T-helper 1 cell treated with Interleukin-12 subunit alpha and Interleukin-12 subunit beta and Interleukin-4 antibody, amounts not matched to agents 30 ng/mL and 1 ng/mL, for 36 hours (primary cell): ENCODE measurements at regions not wholly inside any gene's neighbourhood (a gene's known extent, or its start where the extent isn't known, plus 50 kb on each side); places are given as distances from the start of the nearest gene placed in this dataset.
"Not testable (repeated sequence)": the region's sequence is repeated elsewhere in the genome, so short reads cannot be mapped to it uniquely, and the experiment has no call there.

ENCODE experiments used
- intact Hi-C: fragments of 100-400 bp; cut with micrococcal nuclease; formaldehyde crosslinking; loops from one replicate; pipeline ENCODE4 v1.15.1; 2024

DNA sequence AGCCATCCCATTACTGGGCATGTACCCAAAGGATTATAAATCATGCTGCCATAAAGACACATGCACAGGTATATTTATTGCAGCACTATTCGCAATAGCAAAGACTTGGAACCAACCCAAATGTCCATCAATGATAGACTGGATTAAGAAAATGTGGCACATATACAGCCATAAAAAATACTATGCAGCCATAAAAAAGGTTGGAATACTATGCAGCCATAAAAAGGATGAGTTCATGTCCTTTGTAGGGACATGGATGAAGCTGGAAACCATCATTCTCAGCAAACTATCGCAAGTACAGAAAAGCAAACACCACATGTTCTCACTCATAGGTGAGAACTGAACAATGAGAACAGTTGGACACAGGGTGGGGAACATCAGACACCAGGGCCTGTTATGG lies 151.5 kb downstream of the PLK2 start:
- intact Hi-C loops, result not testable (repeated sequence)

DNA sequence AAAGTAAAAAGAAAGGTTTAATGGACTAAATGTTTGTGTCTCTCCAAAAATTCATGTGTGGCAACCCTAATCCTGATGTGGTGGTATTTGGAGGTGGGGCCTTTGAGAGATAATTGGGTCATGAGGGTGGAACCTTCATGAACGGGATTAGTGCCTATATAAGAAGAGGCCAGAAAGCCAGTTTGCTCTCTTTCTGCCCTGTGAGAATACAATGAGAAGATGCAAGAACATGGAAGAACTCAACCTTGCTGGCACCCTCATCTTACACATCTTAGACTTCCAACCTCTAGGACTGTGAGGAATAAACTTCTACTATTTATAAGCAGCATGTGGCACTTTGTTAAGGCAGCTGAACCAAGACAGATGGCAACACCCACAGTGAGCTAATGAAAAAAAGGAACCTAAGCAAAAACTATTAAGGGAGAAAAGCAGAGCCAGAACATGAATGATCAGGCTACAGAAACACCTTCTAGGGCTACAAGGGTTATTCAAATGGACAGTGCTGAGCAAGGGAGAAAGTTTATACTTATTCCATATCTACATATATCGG lies 159.5 kb downstream of the PLK2 start:
- intact Hi-C loops, result no loop called here

DNA sequence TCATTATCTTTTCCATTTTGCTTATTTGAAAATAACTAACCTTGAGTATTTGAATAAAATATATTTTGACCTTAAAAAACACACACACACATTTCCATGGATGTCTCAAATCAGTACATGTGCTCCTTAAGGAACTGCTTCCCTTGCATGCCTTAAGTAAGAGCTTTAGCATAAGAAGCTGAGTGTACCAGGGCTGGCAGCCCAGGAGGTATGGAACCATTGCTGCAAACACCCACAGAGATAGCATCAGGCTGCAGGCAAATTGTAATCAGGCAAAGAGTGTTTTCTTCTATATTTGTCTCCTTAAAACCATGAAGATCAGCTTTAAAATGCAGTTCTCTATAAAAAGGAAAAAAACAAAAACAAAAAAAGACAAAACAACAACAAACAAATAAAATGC lies 160.6 kb downstream of the PLK2 start:
- intact Hi-C loops, result no loop called here

DNA sequence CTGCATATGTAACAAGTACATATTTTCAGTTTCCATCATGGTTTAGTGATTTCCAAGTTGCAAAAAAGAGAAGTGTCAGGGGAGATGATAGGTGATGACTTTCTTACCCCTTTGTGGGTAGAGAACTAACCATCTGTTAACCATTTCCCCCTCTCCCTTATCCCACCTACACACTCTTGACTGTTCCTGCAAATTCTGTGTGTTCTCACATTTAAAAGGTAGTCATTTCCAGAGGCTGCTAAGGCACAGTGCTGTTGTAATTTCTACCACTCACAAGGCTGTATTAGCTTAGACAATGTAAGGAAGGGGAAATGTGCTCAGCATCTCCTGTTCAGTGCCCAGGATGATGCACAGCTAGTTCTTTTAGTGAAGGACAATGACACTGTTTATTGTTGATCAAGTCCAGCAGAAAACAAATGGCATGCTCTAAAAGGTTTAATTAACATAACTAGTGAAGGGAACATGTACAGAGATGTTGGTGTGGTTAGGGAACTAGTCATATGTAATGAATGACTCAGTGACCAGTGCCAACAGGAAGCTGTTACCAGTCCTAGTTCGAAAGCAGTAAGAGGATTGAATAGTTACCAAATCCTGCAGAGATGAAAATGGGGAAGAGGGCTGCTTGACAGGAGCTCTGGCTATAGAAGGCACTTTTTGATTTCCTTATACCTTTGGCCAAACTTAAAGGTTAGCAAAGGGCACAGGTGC lies 165.1 kb downstream of the PLK2 start:
- intact Hi-C loops, result no loop called here

DNA sequence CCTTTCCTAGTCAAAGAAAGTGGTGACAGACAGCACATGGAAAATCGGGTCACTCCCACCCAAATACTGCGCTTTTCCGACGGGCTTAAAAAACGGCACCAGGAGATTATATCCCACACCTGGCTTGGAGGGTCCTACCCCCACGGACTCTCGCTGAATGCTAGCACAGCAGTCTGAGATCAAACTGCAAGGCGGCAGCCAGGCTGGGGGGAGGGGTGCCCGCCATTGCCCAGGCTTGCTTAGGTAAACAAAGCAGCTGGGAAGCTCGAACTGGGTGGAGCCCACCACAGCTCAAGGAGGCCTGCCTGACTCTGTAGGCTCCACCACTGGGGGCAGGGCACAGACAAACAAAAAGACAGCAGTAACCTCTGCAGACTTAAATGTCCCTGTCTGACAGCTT lies 171.6 kb downstream of the PLK2 start:
- intact Hi-C loops, result not testable (repeated sequence)

DNA sequence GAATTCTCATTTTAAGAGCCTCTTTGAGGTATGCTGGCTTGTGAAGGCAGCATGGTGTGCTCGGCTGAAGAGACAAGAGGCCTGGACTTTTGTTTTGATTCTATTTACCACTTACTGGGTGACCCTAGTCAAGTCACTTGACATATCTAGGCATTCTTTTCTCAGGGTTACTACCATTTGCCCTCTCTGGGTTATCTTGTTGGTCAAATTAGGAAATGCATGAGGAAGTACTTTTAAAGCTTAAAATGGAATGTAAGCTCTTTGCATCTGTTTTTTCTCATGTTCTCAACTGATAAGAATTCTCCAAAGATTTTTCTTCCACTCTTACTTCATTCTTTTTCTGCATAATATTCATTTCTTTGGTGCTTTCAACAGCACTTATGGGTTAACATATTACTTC lies 173.1 kb downstream of the PLK2 start:
- intact Hi-C loops, result no loop called here

DNA sequence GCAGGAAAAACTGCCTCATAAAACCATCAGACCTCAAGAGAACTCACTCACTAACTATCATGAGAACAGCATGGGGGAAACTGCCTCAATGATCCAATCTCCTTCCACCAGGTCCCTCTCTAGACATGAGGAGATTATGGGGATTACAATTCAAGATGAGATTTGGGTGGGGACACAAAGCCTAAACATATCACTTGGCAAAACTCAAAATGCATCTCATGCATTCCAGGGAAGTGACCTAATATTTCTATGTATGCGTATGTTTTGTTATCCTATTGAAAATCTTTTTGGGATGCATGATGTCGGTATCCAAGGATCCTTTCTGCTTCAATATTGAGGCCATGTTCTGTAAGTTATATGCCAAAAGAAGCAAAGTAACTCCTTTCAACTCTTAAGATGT lies 174.0 kb downstream of the PLK2 start:
- intact Hi-C loops, result no loop called here

DNA sequence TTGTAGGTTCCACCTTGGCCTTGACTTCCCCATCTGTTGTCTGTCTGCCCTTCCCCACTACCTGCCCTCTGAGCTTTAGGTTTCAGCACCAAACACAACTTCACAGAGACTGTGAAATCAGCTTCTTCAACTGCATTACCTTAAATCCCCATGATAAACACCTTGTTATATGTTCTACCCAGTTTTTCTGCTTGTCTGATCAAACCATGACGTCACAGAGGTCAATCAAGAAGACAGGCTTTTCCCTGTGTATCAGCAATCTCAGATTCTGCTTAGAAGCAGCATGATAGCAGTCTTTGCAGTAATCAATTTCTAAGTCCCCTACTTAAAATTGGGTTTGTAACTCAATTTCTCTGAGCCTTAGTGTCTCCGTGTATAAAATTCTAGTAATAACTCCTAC lies 175.0 kb downstream of the PLK2 start:
- intact Hi-C loops, result no loop called here

DNA sequence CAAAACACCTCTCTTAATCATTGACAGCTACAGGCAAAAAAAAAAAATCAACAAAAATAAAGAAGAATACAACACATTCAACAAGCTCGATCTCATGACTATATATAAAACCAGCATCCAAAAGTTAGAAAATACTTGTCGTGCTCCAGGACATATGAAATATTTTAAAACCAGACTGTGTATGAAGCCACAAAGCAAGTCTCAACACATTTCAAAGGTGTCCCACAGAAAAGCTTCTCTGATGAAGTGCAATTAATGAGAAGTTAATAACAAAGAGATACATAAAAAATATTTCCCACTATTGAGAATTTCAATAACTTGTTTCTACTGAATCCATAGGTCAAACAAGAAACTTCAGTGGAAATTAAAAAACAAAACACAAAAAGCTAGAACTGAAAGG lies 178.7 kb downstream of the PLK2 start:
- intact Hi-C loops, result no loop called here

DNA sequence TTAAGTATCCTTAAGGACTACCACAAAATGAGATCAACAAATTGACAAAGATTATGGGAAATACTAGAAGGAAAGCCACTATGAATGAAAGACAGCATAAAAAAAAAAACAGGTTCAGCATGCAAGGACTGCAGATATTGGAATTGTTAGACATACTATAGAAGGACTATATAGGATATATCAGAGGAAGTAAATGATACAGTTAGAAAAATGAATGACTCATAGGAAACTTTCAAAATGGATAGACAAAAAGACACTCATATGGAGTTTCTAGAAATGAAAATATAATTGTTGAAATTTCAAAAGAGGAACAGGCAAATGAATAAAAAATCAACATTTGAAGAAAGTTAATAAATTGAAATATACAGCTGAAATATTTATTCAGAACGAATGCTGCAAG lies 180.6 kb downstream of the PLK2 start:
- intact Hi-C loops, result no loop called here

DNA sequence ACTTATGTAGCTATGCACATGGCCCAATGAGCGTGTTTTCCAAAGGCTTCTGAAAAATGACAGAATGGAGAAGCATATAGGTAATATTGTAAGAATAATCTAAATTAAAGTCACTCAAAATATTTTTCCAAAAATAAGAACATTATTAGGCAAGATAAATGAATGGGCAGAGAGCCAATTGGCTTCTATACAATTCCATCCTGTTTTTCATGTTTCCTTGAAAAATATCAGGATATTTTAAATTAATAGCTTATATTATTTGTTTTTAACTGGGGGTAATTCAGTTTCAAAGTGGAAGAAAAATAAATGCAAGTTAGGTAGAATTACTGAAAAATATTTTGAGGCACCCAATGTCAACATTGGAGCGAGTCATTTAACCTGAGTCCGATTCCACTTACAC lies 183.5 kb downstream of the PLK2 start:
- intact Hi-C loops, result no loop called here

DNA sequence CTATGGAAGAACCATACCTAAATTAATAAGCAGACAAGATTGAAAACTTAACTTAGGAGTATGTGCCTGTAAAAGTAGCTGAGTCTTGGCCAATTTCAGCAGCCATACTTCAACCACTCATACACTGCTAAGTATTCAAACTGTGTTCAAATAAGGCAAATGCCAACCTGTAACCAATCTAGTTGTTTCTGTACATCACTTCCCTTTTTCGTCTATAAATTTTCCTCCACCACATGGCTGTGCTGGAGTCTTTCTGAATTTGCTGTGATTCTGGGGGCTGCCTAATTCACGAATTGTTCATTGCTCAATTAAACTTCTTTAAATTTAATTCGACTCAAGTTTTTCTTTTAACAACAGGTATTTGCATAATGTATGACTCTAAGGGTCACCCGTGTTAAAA lies 184.4 kb downstream of the PLK2 start:
- intact Hi-C loops, result no loop called here

DNA sequence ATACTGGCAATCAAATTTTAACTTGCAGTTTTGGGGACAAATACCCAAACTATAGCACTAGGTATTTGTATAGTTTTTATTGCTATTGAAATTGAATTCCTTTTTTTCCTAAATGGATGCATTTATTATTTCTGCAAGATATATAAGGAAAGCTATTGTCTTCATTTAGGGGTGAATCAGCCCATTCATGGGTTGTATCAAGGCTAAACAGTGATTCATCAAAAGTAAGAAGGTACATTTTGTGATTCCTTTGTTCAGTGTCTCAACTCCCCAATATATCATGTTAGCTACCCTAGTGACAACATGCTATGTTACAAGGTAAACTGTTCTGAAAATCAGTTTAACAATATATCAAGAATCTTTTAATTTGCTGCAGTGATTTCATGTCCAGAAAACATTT lies 185.7 kb downstream of the PLK2 start:
- intact Hi-C loops, result no loop called here

DNA sequence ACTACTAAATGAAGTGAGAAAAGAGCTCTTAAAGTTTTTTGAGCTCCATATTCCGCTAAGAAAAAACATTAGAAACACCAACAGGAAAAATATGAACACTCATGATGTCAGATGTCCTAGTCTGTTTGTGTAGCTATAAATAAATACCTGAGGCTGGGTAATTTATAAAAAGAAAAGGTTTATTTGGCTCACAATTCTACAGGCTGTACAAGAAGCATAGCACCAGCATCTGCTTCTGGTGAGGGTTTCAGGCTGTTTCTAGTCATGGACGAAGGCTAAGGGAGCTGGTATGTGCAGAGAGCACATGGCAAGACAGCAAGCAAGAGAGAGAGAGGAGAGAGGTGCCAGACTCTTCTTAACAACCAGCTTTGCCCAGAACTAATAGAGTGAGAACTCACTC lies 186.2 kb downstream of the PLK2 start:
- intact Hi-C loops, result no loop called here

DNA sequence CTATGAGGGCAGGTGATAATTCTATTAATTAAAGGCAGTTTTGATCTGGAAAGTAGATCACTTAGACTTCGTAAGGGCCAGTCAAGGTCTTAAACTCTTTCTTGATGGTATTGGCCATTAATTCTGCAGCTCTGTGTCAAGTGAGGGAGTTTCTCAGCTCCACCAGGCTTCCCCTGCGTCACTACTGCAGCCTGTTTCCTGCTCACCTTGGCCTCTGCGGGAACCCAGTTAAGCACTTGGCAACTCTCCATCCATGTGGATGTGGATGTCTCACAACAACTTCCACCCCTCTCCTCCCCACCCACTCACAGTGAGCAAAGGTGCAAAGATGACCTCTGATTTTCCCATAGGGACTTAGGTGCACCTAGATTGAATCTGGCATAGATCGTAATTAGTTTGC lies 191.6 kb downstream of the PLK2 start:
- intact Hi-C loops, result no loop called here

DNA sequence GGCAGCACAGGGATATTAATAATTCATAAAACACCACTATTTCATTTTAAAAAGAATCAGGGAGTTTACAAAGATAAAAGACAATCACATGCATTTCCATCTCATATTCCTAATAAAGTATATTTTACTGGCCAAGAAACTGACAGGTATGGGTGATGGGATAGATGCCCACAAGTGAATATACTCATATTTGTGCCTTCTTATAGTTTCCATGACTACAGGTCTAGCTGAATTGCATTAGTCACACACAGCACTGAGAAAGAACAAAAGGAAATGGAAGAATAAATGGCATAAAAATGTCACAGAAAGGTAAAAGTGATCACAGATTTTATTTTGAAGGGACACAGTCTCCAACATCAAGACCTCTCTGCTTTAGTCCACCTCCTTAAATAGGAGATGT lies 193.5 kb downstream of the PLK2 start:
- intact Hi-C loops, result no loop called here

DNA sequence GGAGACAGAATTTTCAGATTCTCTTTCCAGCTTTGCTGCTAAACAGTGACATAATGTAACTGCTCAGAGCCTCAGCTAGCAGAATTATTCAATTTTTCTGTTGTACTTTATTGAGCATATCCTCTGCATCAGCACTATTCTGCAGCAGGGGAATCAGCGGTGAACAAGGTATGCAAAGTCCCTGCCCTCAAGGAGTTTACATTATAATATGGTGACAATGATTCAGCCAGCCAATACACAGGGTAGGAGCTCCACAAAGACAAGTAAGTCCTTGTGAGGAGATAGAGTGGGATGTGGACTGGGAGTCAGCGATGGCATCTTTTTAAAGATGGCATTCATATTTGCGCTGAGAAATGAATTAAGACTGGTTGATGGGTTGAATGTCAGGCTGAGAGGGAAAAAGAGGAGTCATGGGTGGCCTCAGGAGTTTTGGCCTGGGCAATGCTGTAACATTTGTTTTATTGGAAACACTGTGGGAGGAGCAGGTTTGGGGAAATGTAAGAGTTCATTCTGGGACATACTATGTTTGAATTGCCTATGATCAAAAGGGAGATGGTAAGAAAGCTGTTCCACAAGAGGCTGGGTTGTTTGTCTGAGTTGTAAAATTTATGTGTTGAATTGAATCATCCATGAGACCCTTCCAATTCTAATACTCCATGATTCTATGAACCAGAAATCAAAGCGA lies 194.5 kb downstream of the PLK2 start:
- intact Hi-C loops, result no loop called here

DNA sequence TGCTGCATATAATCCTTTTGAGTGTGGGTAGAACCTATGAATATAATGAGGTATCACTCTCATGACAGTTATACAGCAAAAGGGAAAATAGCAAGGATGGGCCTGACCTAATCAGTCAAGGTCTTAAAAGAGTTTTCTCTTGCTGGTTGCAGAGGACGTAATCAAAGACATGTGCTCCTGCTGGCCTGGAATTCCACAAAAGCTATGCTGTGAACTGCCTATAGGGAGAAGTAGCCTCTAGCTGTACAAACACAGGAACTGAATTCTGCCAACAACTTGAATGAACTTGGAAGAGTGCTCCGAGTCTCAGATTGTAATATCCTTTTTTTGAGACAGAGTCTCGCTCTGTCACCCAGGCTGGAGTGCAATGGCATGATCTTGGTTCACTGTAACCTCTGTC lies 195.6 kb downstream of the PLK2 start:
- intact Hi-C loops, result no loop called here

DNA sequence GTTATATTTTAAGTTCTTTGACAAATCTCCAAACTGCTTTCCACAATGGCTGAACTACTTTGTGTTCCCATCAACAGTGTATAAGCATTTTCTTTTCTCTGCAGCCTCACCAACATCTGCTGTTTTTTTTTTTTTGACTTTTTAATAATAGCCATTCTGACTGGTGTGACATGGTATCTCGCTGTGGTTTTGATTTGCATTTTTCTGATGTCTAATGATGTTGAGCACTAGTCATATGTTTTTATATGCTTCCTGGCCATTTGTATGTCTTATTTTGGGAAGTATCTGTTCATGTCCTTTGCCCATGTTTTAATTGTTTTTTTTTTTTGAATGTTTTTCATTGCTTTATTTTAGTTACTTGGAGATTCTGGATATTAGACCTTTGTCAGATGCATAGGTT lies 196.6 kb downstream of the PLK2 start:
- intact Hi-C loops, result no loop called here

DNA sequence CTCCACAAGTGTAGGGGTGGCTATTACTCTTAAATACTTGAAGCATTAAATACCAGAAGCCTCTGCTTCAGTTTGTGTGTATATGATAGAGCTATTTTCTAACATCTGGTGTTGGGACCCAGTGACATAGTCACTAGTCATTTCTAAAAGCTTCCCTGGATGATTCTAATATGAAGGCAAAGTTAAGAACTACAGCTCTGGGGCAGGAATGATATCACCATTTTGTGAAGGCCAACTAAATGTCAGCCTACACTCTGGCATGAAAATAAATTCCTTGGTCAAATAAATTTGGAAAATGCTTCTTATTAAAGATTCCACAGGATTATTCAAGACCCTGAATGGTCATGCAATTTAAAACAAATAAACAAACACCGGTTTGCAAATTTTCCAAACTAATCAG lies 197.7 kb downstream of the PLK2 start:
- intact Hi-C loops, result no loop called here

DNA sequence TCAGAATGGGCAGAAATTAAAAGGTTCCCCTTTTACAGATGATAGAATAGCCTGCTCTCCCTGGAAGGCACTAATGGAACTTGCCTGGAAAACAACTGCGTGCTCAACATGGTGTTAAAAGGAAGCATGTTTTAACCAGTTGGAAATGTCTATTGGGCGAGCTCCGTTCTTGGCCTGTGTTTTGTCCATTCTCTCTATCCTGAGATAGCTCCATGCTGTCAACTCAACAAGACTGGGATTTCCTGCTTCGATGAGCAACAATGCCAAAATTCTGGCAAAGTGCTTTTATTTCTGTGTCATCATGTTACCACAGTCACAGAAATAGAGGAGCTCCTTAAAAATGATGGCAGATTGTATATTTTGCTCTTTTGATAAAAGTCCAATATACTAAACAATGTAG lies 198.3 kb downstream of the PLK2 start:
- intact Hi-C loops, result no loop called here

DNA sequence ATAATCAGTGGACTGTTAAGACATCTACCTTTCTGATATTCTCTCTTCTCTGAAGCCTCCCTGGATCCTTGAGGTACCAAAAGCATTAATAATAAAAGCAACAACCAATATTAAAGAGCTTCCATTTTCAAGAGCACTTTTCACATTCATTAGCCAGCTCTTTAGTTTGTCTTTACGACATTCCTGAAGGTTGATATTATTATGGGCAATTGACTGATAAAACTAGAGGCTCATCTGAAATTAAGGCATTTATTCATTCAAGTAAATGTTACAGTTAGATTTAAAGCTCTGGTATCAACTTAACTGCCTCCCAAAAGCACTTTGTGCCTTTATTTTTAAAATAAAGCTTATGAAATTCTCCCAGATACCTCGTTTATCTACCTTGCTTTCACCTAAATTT lies 199.6 kb downstream of the PLK2 start:
- intact Hi-C loops, result no loop called here

DNA sequence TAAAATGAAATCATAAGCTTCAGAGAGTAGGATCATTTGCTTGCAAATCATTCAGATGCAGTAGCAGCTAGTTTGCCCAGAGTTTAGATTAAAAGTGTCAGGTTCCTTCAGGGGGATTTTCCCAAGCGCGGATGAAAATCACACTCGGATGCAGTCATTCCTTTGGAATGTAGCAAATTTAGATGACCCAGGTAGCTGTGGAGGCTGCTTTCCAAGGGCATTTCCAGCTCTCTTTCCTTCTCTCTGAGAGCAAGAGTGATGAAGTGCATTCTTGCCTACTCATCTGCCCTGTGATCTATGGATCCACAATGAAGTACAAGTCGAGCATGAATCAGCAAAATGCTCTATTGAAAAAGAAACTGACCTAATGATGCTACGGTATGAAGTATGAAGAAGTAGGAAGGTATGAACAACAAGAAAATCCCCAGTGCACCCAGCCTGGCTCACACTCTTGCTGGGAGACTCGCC lies 200.2 kb downstream of the PLK2 start:
- intact Hi-C loops, result no loop called here
